Stomach (tissue), 8 donors: ENCODE measurements at regions not wholly inside any gene's neighbourhood (a gene's known extent, or its start where the extent isn't known, plus 50 kb on each side); places are given as distances from the start of the nearest gene placed in this dataset.

Source experiments
- DNase-seq, 2 donors: peaks; one replicate each; pipeline versions ENCODE4 v3.0.0 to v3.0.0-alpha.2; 2013 to 2019
- H3K27ac ChIP-seq, 5 donors: fragments of 200-600 bp in 4 of 5; sonication (generic) in 4 of 5; one replicate each; pipeline ENCODE4 v1.5.1; 2013 to 2019; ENCODE audit warnings: mild to moderate bottlenecking in 1 of 5, moderate library complexity in 1 of 5
- H3K27me3 ChIP-seq, 3 donors: fragments of 200-600 bp; sonication (generic); one replicate each; pipeline ENCODE4 v1.5.1; 2017 to 2019; ENCODE audit warnings: mixed run types in 1 of 3
- H3K36me3 ChIP-seq, 4 donors: fragments of 200-600 bp; sonication (generic); 1 replicate in 3 of 4; 2 replicates in 1 of 4; pipeline ENCODE4 v1.5.1; 2016 to 2019
- H3K4me1 ChIP-seq, 4 donors: fragments of 200-600 bp; sonication (generic); one replicate each; pipeline ENCODE4 v1.5.1; 2016 to 2019
- H3K4me3 ChIP-seq, 4 donors: fragments of 200-600 bp; sonication (generic) in 3 of 4; one replicate each; pipeline ENCODE4 v1.5.1; 2016 to 2019; ENCODE audit warnings: mild to moderate bottlenecking in 1 of 4
- H3K9me3 ChIP-seq, 4 donors: fragments of 200-600 bp; sonication (generic); one replicate each; pipeline ENCODE4 v1.5.1; 2016 to 2019
- EP300 ChIP-seq: sonication (generic); formaldehyde crosslinking; IDR thresholded peaks from one replicate; pipeline ENCODE4 v1.6.1; 2017; ENCODE audit warnings: antibody characterized with exemption
- POLR2A ChIP-seq, 4 donors: fragments of 450-650 bp; IDR thresholded peaks; one replicate each; pipeline ENCODE4 v1.6.1; 2016; ENCODE audit warnings: antibody characterized with exemption in 4 of 4, control low read depth in 2 of 4, mild to moderate bottlenecking in 1 of 4, moderate library complexity in 1 of 4
- POLR2AphosphoS5 ChIP-seq, 3 donors: sonication (generic); formaldehyde crosslinking; IDR thresholded peaks; one replicate each; pipeline ENCODE4 v1.6.1; 2016; ENCODE audit warnings: antibody characterized with exemption in 3 of 3
- WGBS, 5 donors: extraction: QIAGEN DNeasy Blood & Tissue Kit in 3 of 5; methylation state at CpG; one replicate each; pipeline versions ENCODE4 v1.1.5 to v1.1.7; 2013 to 2018; 5-methylcytosine and 5-hydroxymethylcytosine counted together
- intact Hi-C: fragments of 100-400 bp; cut with DNase I; formaldehyde crosslinking; loops from one replicate; pipeline ENCODE4 v1.15.1; 2023; ENCODE audit warnings: low total_unique reads
- TF ChIP-seq, protein P1 (sequence below), 7 experiments: fragments of 450-650 bp in 4 of 7; fragments of 200-600 bp in 3 of 7; sonication (generic) in 3 of 7; IDR thresholded peaks; one replicate each; pipeline ENCODE4 v1.5.1; 2016 to 2019; ENCODE audit warnings: antibody characterized with exemption in 7 of 7, control low read depth in 2 of 7, mild to moderate bottlenecking in 1 of 7
- donor health status: healthy with polysubstance abuse.
- donor health status: Bipolar disorder and iron deficiency.
- donor health status: healthy.

DNA sequence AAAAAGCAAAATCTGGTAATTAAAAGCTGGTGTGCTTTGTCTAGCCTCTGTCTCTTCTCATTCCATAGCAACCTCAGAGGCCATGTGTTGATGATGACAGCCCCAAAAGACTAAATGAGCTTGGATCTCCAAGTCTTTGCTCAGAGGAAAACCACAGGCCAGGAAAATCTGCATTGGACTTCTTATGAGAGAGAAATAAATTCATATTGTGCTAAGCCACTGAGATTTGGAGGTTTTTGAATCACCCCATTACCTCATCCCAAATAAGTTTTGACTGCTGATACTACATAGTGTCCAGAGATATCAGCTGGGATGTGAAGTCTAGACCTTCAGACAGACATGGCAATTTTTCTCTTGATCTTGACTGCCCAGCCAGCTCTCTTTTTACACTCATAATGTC lies 178.6 kb upstream of the DIPK2B start:
- H3K4me1 ChIP-seq, result no peaks in the 10 kb centered on the region
- H3K27me3 ChIP-seq, result no peaks in the 10 kb centered on the region
- H3K36me3 ChIP-seq, result no peaks in the 10 kb centered on the region
- intact Hi-C loops, result no loop called here
- TF ChIP-seq, protein P1, sequence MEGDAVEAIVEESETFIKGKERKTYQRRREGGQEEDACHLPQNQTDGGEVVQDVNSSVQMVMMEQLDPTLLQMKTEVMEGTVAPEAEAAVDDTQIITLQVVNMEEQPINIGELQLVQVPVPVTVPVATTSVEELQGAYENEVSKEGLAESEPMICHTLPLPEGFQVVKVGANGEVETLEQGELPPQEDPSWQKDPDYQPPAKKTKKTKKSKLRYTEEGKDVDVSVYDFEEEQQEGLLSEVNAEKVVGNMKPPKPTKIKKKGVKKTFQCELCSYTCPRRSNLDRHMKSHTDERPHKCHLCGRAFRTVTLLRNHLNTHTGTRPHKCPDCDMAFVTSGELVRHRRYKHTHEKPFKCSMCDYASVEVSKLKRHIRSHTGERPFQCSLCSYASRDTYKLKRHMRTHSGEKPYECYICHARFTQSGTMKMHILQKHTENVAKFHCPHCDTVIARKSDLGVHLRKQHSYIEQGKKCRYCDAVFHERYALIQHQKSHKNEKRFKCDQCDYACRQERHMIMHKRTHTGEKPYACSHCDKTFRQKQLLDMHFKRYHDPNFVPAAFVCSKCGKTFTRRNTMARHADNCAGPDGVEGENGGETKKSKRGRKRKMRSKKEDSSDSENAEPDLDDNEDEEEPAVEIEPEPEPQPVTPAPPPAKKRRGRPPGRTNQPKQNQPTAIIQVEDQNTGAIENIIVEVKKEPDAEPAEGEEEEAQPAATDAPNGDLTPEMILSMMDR (IDR thresholded peaks at IDR 0.05), result no peak
- TF ChIP-seq EP300 (no peak), POLR2AphosphoS5 (IDR thresholded peaks at IDR 0.05) (no peak), POLR2A (IDR thresholded peaks at IDR 0.05) (no peak)
- no peak overlapping the region for H3K27ac ChIP-seq
- H3K4me3 ChIP-seq, result no peak overlapping the region
- H3K9me3 ChIP-seq, result peaks cover 0 to 14% (median 5%) of the 10 kb centered on the region in 4 donors
- no peak for DNase-seq

DNA sequence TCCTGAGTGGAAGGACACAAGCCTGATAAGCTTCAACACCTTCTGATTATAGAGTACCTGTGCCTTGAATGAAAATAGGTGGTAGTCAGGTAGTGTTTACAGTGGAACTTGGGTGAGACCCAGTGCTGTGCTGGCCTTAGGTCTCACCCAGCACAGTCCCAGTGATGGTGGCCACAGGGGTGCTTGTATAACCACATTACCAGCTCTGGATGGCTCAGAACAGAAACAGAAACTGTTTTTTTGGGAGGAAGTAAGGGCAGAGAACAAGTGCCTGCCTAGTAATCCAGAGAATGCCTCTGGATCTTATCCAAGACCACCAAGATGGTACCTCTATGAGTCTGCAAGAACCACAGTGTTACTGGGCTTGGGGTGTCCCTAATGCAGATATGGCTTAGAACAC lies 171.5 kb upstream of the DIPK2B start:
- DNase-seq, result no peak
- H3K4me3 ChIP-seq, result no peak overlapping the region
- no peak for TF ChIP-seq EP300
- peaks cover 0 to 42% (median 27%) of the 10 kb centered on the region in 4 donors for H3K9me3 ChIP-seq
- no peaks in the 10 kb centered on the region for H3K27me3 ChIP-seq
- no peak overlapping the region for H3K27ac ChIP-seq
- H3K4me1 ChIP-seq, result no peaks in the 10 kb centered on the region
- H3K36me3 ChIP-seq, result no peaks in the 10 kb centered on the region
- intact Hi-C loops, result no loop called here

- TF ChIP-seq EP300 (no peak), POLR2A (IDR thresholded peaks at IDR 0.05) (no peak)
- 83 to 98% (median 94%) methylated on average over 1 to 2 of the region's 2 CpGs for WGBS, 5 donors
- Histone ChIP-seq H3K4me3 (no peak overlapping the region), H3K27ac (no peak overlapping the region), H3K9me3 (peaks cover 0 to 37% (median 22%) of the 10 kb centered on the region in 4 donors), H3K4me1 (no peaks in the 10 kb centered on the region), H3K27me3 (no peaks in the 10 kb centered on the region), H3K36me3 (no peaks in the 10 kb centered on the region)
- DNase-seq, result no peak
- intact Hi-C loops, result no loop called here
Measured at GRCh38 chrX:45368705-45369104, 168.0 kb upstream of the DIPK2B start.

DNA sequence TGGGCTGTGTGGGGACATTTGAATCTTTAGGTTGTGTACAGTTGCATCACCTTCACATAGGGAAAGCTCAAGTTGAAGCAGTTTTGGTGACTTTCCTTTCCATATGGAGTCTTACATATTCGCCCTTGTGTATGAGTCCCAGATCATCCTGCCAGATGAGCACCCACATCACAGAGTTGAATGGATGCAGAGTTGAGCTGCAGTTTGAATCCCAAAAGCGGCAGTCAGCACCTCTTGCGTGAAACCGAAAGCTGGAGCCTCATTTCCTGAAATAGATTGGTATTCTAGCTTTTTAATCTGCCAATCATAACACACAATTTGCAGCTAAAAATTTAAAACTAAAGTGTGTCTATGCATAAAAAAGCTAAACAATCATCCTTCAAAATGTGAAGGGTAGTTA lies 162.9 kb upstream of the DIPK2B start:
- no peak for DNase-seq
- intact Hi-C loops, result no loop called here
- Histone ChIP-seq H3K36me3 (no peaks in the 10 kb centered on the region), H3K27ac (no peak overlapping the region), H3K9me3 (peaks cover 0 to 19% (median 11%) of the 10 kb centered on the region in 4 donors), H3K27me3 (no peaks in the 10 kb centered on the region), H3K4me3 (no peak overlapping the region), H3K4me1 (no peaks in the 10 kb centered on the region)
- 83 to 95% (median 91%) methylated on average over 4 of the region's 4 CpGs for WGBS, 5 donors
- TF ChIP-seq, protein P1 (IDR thresholded peaks at IDR 0.05), result no peak
- TF ChIP-seq EP300, result no peak
- TF ChIP-seq POLR2A (IDR thresholded peaks at IDR 0.05), result no peak
- no peak for TF ChIP-seq POLR2AphosphoS5 (IDR thresholded peaks at IDR 0.05)

GRCh38 chrX:45360571-45360970 lies 159.9 kb upstream of the DIPK2B start:
- Histone ChIP-seq H3K9me3 (peaks cover 0 to 9% (median 0%) of the 10 kb centered on the region in 4 donors), H3K36me3 (no peaks in the 10 kb centered on the region), H3K27ac (no peak overlapping the region), H3K4me1 (no peaks in the 10 kb centered on the region), H3K27me3 (no peaks in the 10 kb centered on the region), H3K4me3 (no peak overlapping the region)
- TF ChIP-seq POLR2AphosphoS5 (IDR thresholded peaks at IDR 0.05) (no peak), POLR2A (IDR thresholded peaks at IDR 0.05) (no peak), EP300 (no peak)
- TF ChIP-seq, protein P1 (IDR thresholded peaks at IDR 0.05), result no peak
- intact Hi-C loops, result no loop called here
- DNase-seq, result no peak
- WGBS, 5 donors, result 60 to 97% (median 77%) methylated on average over 1 of the region's 1 CpG; no CpG with 5 or more reads in 1 of the 5 donors
